ENCODE measurements at regions not wholly inside any gene's neighbourhood (a gene's known extent, or its start where the extent isn't known, plus 50 kb on each side); places are given as distances from the start of the nearest gene placed in this dataset.

GRCh38 chr4:57448452-57448851 is 338.3 kb upstream of the IGFBP7 start:
- no peak for DNase-seq

GRCh38 chr4:57446266-57446665 is 336.1 kb upstream of the IGFBP7 start:
- no peak for DNase-seq

DNA sequence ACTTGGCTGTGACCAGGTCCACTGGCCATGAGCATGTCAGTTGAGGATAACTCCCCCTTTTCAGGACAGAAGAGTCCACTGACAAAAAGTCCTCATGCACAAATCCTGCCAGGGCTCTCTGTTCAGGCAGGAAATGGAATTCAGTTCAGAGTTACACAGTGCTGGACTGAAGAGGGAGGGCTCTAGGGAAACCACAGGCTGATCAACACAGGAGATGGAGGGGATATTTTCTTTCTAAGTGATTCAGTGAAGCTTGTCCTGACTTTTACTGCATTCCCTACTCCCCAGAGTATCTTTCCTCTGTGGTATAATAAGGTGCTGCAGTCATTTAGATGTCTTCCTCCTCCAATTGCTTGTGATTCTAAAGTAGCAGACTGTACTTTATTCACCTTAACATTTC is 335.5 kb upstream of the IGFBP7 start:
- no peak for DNase-seq

- DNase-seq, result no peak
These were observed 334.5 kb upstream of the IGFBP7 start for GRCh38 chr4:57444671-57445070.

DNA sequence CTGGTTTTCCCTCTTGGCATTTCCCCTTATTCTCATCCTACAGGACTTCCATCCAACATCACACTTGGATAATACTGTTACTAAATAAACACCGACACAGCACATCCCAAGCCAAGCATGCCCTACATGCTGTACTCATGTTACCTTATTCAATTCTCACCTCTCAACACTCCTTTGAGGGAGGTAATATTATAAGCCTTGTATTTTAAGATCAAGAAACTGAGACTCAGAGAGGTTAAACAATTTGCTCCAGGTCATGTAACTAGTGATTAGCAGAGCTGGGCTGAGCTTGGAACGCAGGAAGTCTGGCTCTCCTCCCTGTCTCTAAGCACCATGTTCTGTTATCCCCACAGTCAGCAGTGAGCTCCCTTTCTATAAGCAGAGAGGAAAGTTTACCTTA is 333.6 kb upstream of the IGFBP7 start:
- DNase-seq, result no peak

GRCh38 chr4:57443308-57443707 is 333.1 kb upstream of the IGFBP7 start:
- DNase-seq, result no peak

DNA sequence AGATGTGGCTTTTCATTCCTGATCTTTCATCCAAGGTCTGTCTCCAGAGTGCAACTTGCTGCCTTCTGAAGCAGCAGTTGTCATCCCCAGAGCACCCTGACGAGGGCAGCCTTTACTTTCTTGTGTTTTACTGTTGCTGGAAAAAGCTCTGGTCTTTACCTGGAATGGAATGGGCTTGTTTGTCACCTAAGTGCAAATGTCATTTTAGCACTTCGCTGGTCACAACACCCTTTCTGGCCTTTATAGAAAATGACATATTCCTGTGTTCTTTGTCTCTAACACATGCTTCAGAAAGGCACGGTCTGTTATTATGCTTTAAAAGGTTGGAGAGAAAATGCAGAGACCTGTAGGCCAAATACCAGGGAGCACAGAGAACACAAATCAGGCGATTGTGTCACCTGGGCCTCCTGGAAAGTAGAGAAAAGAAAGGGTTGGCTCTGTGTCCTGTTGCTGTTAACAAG is 332.7 kb upstream of the IGFBP7 start:
- peak; percentile 11 to 39 for DNase-seq

DNA sequence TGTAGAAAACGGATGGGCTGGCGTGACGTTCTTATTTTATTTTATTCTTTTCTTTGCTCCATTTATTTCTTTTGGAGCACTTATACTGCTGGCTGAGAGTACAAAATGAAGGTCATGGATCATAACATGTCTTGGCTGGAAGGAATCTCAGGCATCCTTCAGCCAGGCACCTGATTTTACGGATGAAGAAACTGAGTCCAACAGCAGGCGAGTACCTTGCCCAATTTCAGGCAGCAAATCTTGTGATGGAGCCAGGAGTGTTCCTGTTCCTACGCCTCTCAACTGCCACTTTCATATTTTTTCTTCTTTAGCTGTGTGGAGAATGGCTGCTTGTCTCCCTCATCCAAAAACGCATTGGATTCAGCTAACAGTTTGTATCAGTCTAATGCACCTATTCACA is 332.1 kb upstream of the IGFBP7 start:
- DNase-seq, result no peak

DNA sequence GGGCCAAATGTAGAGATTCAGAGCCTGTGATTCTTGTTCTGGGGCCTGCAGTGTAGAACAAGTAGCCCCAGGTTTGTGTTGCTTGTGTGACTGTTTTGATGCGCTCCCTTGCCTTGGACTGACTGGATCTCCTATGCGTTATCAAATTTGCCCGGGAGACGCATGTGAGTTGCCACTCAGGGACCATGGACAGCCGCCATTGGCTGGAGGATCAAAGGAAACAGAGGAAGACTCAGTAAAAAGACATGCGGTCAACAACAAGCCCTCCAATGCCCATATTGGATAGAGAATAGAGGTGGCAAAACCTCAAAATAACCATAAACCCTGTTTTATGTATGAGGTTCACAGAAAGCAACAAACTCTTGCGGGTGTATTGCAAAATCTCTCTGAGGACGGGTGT is 327.5 kb upstream of the IGFBP7 start:
- DNase-seq, result no peak

DNA sequence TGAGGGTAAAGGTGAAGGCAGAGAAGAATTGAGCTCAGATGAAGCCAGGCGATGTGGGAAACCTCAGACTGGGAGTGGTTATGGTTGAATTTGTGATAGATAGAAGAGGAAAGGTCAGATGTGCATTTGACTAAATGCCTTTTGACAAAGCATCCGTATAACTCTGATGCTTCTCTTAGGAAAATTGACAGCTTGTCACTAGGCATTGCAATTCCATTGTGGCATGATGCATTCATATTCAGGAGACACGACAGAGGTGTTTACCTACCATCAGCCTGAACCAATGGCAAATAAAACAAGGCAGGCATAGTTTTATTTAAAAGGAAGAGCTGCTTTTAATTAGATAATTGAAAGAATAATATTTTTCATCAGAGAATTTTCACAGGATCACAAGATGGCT is 325.1 kb upstream of the IGFBP7 start:
- DNase-seq, result no peak

- DNase-seq, result no peak
These were observed 320.5 kb upstream of the IGFBP7 start for GRCh38 chr4:57430726-57431125.

DNA sequence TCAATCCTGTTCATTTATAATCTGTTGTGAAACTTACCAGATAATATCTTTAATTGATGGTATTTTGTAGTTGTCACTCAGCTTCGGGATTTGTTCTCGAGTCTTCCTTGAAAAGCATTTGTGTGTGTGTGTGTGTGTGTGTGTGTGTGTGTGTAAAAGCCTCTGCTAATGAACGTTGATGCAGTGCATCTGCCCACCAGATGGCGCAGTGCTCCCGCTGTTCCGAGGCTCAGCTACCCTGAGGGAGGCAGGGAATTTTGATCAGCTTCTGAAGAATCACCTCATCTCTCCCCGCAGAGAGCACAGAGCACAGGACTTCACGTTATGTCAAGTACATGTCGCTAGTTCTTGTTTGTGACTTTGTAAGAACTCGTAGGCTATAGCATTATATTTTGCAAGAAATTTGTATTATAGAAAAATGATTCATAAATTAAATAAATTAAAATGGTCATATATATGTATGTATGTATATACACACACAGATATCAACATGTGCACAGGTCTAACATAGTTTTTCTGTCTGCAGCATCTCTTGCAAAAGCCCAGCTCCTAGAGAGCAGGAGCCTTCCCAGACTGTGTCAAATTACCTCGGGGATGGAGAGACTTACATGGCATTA is 316.7 kb upstream of the IGFBP7 start:
- peak; percentile 19 to 66 for DNase-seq

DNA sequence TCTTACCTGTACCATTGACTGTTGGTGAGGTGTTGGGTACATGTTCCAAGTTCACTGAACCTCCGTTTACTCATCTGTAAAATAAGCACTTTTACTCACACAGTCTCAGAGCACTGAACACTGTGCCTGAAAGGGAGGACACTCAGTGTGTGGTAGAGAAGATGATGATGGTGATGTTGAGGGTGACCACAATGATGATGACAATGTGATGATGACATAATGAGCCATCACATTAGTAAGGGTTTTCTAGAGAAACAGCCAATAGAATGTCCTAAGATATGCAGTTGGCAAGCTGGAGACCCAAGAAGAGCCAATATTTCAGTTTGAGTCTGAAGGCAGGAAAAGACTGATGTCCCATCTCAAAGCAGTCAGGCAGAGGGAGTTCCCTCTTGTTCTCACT is 315.4 kb upstream of the IGFBP7 start:
- DNase-seq, result no peak

DNA sequence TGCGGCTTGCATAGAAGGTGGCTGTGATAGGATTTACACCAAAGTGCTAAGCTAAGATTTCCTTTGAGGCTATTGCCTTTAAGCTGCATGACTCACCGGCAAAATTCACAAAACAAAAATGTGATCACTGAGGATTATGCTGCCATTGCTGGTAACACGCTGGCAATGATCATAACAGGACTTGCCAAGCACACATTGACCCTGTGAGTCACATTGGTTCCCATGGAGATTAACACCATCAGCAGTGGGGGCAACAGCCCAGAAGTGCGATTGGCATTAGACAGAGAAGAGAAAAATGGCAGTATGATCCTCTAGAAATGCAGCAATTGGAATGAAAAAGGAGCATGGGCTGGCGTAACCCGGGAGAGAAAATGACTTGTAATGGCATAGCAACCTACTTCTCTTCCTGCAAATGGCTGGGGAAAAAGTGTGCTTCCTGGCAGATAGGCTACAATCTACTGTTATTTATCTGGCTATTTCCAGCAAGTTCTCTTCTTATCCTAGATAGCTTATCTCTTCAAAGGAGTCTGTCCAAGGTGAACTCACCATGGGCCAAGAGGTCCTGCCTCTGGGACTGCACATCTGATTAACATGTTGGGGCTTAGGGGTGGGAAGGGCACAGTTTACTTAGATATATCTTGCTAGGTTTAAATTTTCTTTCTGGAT is 314.2 kb upstream of the IGFBP7 start:
- no peak for DNase-seq

GRCh38 chr4:57418133-57418532 is 307.9 kb upstream of the IGFBP7 start:
- no peak for DNase-seq

DNA sequence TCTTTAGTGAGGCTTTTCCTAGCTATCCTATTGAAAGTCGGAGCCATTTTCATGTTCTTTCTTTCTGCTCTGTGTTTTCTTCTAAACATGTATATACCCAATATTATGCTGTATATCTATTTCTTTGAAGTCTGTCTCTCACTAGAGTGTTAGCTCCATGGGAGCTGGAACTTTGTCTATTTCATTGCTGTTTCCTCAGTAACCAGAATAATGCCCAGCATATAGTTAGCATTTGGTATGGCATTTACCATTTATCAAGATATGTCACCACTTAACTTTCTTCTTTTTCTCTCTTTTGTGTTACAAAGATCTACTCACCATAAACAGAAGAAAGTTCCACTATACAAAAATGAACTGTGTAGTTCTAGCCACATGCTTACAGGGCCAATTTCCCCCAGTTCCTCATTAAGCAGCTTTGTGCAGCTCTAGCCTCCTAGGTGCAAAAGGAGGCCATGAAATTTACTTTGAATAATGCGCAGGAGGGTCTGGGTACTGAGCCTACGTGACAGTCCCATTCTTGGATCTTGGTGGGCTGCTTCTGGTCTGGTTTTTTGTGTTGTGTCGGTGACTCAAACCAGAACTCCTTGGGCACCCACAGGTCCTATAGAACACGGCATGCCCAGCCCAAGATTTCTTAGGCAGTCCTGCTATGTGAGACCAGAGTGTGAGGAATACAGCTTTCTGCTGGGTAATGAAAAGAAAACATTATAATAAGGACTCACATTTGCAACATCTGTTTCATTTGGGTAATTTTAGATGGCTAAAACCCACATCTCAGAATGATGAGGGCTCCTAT is 302.3 kb upstream of the IGFBP7 start:
- DNase-seq, result no peak

GRCh38 chr4:57410331-57411052 is 300.3 kb upstream of the IGFBP7 start:
- DNase-seq, result no peak

DNA sequence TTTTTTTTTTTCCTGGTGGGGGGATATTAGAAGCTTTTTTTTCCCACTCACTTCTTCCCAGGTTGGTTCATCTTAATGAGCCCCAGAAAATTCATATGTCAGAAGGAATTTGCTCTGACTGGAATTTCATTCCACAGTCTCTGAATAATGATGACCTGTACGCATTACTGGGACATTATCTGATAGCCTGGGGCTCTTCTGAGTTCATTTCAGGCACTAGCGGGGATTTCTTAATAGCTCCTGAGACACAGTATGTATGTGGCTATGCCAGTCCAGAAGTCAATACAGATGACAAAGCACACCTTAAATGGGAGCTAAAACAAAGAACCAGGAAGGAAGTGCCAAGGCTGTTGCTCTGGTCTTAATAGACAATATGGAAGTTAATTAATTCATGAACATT is 295.2 kb upstream of the IGFBP7 start:
- no peak for DNase-seq

- DNase-seq, result no peak
These were observed 294.3 kb upstream of the IGFBP7 start for GRCh38 chr4:57404483-57404882.

DNA sequence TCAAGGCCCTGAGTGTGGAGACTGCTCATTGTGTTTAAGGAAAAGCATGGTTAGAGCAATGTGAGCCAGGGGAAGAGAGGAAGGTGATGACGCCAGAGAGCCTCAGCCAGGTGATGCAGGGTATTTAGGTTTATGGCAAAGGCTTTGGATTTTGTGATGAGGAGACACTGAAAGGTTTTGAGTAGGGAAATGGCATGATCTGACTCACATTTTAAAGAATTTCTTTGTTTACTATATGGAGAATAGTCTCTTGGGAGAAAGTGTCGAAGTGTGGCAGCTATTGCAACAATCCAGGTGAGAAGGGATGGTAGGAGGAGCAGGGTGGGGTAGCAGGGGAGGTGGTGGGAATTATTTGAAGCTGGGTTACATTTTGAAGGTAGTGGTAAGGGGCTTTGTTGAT is 293.4 kb upstream of the IGFBP7 start:
- no peak for DNase-seq

DNA sequence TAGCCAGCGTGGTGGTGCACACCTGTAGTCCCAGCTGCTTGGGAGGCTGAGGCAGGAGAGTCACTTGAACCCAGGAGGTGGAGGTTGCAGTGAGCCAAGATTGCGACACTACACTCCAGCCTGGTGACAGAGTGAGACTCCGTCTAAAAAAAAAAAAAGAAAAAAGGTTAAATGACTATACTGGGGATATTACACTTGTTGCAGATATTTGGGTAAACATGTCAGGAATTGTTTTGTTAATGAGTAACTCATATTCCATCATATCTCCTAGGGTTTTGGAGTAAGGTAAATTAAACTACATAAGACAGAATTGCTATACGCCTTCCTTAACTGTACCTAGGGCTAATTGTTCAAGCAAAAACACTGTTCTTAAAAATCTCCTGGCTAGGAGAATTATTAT is 291.4 kb upstream of the IGFBP7 start:
- DNase-seq, result no peak

DNA sequence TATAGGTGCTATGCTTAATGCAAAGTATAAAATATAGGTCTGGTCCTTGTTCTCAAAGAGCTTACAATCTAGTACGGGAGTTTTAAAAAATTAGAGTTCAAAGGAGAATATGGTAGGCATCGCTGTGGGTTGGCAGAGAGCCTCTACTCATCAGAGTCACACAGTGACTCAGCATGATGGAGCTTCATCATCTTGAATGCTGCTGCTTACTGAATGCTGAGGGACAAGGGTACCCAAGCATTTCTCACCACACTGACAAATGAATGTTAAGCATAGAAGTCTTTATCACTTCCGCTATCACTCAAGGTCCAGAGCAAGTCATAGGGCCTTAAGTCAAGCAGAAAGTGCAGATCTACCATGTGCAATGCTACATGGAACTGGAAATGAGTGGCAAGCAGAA is 268.6 kb upstream of the IGFBP7 start:
- no peak for DNase-seq

GRCh38 chr4:57374866-57375595 is 264.8 kb upstream of the IGFBP7 start:
- no peak for DNase-seq

Data from NCI-H526 (cell line).